GM18502 (cell line): ENCODE measurements at regions not wholly inside any gene's neighbourhood (a gene's known extent, or its start where the extent isn't known, plus 50 kb on each side); places are given as distances from the start of the nearest gene placed in this dataset.

Source experiments
- ATAC-seq: cut with Tn5 transposase; IDR thresholded peaks from one replicate; pipeline ENCODE4 v1.9.1; 2021; ENCODE audit warnings: mild to moderate bottlenecking; ENCODE audit not compliant: unreplicated experiment, poor library complexity

DNA sequence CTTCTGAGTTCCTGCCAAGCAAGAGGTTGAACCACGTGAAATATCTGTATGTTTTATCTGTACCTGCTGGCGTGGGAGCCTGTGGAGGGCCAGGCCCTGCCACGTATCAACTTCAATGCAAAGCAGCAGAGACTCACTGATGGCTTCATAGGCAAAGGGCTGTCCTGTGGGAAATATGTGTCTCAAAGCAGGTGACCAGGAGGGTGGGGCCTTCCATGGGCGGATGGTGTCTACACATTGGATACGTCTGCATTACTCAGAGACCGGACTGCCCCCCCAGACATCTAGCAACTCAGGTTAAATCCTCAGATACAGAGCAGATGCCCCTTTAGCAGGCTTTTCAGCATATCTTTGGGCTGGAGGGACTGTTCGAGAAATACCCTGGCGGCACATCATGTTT lies 210.8 kb upstream of the C1orf174 start:
- ATAC-seq = no peak

DNA sequence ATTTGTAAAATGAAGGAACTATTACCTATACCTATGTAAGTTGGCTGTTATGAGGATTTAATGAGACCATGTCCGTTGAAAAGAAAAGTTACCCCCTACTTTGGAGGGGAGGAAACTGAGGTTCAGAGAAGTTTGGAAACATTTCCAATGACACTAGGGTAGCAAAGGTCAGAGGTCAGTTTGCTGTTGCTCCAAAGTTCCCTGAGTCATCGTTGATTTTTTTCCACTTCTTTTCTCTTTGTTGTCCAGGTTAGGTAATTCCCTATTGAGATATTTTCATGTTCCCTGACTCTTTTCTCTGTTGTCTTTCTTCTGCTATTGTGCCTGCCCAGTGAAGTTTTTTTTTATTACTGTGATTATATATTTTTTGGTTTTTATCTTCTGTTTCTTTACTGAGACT lies 213.8 kb upstream of the C1orf174 start:
- ATAC-seq = no peak

DNA sequence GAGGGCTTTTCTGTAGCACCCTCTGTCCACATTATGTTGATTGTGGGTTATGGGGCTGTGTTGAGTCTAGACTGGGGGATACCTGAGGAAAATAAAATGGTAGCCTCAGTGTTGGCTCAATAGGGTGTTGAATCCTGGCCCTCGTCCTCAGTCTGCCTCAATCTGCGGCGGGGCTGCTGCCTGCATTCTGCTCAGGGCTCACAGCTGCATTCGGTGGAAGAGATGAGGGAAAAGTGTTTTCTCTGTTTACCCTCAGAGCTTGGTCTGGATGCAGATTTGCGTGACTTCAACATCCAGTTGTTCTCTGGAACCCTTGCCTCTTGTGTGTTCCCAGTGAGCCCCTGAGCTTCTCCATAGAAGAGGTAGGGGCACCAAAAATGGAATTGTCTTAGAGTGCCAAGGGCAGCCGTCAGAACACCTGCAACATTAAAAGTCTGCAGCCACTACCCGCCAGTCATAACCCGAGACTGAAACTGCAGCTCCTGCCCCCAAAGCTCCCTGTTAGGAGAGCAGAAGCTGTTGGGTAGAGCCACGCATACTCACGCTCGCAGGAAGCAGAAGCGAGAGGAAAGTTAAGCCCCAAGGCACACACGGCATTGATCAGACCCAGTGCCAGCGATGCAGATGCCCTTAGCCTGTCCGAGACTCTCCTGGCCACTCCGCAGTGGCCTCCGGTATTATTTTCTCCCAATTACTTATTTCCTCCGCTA lies 215.3 kb upstream of the C1orf174 start:
- no peak for ATAC-seq

DNA sequence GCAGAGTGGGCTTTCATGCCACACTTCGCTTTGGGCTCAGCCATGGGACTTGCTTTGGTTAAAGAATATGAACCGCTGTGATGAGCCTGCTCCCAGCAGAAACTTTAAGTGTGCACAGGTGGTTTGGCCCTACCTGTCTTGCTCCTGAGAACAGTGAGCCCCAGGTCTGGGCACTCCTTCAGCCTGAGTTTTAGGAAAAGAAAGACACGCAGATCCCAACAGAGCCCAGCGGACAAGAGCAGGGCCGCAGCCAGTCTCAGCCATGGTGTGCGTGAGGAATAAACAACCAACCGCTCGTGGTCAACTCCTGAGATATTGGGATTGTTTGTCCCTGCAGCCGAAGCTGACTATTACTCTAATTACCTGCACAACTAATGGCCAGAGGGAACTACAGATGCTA lies 217.1 kb upstream of the C1orf174 start:
- no peak for ATAC-seq

DNA sequence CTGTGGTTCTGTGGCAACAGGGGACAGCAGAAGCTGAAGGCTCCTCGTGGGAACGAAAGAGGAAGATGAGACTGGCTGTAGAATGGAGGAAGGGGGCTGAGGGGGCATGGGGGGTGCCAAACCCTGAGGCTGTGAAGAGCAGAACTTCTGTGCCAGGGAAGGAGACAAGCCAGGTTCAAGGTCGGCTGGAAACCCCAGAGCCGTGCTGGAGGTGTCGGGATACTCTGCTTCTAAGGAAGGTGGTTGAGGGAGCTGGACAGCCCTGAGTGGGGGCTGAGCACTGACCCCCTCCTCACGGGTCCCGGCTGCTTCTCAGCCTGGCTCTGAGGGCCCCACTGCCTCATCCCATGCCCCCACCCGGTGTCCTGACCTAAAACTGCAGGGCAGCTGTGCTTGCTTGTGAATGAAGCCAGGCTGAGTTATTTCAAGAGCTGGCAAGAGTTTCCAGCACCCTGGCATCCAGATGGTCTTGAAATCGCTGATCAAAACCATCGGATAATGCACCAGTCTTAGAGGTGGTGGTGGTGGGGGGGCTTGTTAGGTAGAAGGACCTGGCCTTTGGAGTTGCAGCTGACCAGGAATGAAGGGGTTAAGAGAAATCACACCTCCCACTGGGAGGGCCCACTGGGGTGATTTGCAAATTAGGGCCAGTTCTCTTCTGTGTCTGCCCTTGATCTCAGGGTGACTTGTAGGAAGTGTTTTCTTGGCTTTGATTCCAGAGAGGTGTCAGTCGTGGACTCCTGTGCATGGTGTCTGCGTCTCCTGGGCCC lies 218.9 kb upstream of the C1orf174 start:
- ATAC-seq = no peak

DNA sequence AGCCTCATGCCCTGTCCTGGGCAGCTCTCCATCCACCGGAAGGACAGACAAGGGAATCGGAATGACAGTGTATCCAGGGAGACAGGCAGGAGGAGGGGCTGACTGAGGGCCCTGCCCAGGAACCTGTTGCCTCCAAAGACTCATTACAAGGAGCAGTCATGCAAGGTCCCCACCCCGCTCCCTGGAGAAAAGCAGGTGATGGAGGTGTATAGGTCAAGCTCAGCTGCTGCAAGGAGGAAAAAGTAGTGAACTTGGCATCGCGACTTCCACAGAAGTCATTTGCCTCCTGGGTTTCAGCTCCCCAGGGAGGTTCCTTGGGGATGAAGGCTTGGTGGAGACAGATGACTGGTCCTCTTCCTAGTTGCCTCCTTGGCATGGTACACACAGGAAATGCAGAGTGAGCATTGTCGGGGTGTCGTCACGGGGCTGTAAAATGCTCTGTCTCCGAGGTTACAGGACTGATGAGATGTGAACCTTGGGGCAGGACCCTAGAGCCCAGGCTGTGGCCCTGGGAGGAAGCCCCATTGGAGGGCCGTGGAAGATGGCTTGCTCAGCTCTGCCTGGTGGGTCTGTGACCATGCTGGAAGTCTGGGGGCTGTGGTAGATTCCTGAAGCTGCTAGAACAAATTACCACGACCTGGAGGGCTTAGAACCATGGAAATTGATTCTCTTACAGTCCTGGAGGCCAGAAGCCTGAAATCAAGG lies 219.6 kb upstream of the C1orf174 start:
- ATAC-seq = no peak

DNA sequence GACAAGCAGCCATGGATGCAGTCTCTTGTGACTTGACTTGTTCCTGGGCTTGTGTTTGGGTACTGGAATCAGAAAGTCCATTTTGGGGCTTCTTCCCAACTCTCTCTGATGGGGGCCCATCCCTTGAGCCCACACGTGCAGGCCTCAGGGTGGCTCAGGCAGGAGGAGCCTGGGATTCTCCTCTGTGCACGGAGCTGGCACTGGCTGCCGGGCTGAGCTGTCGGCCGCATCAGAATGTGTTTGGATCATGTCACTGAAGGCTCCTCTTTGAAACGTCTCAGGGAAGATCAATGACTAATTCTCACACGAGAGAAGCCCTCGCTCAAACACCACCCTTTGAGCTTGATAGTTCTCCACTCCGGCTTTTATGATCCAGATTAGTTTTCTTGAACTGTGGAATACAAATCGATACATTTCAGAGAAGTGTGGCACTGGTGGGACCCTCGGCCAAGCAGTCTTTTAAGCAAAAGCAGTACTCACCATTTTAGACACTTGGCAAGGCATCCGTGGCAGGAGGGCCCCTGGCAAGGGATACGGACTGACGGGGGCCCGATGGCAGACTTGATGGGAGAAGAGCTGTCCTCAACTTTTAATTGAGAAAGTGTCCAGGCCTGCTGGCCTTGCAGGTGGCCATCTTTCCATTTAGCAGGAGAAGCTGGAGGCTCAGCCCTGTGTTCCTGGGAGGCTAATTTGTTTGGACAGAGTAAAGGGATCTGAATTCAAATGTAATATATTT lies 220.7 kb upstream of the C1orf174 start:
- no peak for ATAC-seq

DNA sequence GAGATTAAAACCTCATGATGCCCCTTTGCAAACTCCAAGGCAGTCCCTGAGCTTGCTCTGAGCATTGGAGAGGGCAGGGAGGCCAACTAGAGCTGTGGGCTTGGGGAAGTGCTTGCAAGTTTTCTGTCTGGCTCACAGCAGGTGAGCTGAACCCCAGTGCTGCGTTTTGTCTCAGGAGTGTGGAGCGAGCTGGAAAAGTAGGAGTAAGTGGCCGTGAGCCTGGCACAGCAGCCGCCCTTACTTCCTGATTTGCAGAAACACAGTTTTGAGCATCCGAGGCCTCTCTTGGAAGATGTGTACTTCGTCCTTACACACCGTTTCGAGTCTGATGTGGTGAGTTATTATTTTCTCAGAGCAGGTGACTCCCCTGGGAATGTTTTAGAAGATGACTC lies 221.2 kb upstream of the C1orf174 start:
- no peak for ATAC-seq

DNA sequence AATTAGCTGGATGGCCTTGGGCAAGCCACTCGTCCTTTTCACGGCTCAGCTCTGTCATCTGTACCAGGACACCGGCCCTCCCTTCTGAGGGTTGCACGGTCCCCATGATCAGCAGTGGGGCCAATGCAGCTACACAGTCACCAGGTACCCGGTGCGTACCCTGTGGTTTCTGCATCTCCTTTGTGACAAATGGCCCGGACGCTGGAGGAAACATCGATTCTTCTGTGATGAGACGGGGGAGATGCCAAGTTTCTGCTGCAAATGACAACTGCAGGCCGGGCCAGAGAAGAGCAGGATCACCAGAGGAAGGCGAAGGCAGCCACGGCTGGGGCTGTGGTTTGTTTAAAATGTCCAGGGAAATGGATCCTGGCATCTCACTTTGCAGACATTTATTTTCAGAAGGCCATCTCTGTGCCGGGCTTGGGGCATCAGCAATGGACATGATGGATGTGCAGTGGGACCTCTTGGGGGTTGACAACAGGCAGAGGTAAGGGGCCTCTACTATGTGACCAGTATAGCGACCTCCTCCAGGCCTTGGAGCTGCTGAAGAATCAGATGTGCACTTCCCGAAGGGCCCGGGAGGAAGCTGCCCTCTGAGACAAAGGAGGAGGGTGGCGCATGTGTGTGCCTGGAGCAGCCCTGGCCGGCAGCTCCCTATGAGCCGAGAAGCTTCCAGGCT lies 221.9 kb upstream of the C1orf174 start:
- no peak for ATAC-seq

DNA sequence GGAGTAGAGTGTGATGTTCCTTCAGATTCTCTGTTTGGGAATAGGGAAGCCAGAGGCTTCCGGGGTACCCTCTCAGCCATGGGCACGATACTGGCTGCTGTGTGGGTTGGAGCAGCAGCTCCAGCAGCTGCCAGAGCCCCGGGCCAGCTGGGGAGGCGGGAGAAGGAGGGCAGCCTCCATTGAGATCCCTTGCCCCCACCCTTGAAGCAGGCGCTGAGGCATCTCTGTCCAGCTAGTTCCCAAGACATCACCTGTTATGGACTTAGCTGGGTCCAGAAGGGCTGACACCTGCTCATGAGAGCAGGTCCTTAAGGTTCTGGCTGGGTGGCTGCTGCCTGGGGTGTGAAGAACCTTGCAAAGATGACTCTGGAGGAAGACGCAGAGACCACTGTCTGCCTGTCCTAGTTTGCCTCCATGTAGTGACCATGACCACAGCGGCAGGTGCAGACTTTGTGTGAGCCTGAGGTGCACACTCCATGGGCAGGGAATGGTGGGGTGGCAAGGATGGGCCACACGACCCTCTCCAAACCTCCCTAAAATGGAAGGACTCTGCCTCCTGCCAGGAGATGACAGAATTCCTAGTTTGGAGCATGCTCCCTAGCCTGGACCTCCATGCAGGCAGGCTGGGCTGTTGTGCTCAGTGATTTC lies 222.6 kb upstream of the C1orf174 start:
- no peak for ATAC-seq

DNA sequence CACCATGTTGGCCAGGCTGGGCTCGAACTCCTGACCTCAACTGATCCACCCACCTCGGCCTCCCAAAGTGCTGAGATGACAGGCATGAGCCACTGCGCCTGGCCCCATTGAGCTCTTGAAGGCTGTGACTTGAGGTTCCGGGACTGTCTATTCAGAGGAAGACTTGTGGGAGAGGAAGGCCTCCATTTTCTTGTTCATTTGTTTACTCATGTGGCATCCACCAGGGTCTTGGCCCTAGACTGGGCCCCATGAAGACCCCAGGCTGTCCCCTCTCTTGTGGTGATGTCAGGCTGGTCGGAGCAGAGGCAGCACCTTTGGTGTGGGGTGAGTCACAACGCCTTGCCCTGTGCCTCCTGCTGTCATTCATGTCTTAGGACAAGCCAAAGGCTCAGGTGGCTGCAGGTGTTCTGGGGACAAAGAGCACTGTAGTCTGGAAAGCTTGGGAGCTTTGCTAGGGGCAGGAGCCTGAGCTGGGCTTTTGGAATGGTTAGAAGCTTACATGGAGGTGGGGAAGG lies 224.6 kb upstream of the C1orf174 start:
- no peak for ATAC-seq

DNA sequence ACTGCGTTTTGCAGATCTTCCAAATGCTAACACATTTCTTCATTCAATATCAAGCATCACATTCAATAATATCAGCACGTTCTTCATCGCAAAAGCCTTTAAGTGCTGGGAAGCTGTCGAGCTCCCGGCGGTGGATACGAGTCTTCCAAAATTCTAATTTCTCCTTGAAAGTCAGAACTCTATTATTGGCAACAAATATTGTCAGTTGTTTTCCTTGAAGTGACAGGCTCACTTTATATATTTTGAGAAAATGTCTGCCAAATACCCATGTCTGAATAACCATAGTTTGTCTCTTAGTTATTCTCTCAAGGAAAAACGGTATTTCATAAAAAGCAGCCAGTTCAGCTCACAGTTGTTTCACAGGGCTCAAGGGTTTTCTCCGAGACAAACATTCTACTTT lies 226.2 kb upstream of the C1orf174 start:
- no peak for ATAC-seq

DNA sequence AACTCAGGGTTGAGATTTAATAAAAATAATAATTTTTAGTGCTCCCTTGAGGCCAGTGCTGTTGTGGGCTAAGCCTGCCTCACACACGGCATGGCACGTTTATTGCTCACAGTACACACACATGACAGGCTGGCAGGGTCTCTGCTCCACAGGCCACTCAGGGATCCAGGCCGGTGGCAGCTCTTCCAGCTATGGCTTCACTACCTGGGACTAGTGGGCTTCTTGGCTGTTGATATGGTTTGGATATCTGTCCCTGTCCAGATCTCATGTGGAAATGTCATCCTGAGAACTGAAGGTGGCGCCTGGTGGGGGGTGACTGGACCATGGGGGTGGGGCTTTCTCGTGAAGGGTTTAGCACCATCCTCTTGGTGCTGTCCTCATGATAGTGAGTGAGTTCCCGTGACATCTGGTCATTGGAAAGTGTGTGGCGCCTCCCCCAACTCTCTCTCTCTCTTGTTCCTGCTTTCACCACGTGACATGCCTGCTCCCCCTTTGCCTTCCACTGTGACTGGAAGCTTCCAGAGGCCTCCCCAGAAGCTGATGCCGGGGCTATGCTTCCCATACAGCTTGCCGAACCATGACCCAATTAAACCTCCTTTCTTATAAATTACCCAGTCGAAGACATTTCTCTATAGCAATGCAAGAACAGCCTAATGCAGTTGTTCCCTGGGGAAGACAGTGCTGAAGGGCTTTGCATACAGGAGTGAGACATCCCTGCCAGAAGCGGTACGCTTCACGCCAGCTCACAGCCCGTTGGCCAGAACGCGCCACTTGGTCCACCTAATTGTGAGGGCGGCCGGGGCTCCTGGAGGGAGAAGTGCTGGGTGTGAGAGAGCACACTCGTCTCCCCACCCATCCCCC lies 226.9 kb upstream of the C1orf174 start:
- ATAC-seq = no peak

DNA sequence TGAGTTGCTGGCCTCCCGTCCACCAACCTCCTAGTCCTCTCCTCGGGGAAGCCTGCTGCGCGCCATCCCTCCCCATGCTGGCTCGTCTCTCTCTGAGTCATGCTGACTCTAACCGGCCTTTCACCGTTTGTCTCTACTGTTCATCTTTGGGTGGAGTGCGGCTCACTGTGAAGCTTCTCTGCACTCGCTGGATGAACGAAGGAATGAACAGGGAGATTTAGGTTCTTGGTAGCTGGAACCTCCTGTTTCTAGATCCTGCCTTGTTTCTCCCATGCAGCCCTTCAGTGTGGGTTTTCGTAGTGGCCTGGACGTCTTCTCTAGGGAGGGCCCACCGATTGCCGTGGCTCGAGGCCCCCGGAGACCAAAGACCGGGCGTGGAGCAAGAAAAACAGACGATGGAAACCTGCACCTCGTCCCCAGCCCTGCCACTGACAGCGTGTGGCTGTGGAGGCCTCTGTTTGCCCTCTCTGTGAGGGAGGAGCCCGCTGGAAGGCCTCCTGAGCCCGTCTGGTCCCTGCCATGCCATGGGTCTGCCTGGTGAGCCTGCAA lies 227.6 kb upstream of the C1orf174 start:
- ATAC-seq = no peak

DNA sequence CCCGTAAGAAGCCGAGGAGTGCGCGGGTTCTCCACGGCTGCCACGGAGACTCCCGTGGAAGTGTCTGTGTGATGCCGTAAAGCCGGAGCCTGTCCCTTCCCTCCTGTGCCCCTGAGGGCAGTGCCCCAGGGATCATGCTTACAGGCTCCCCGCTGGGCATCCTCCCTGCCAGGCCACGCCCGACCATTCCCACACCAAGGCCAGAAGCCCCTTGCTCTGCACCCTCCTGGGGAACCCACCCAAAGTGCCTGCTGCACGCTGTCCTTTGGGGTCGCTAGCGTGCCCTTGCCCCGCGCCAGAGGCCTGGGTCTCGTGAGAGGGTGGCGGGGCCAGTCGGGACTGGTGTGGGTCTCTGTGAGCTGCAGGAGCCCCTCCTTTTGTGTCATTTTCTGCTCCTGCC lies 228.5 kb upstream of the C1orf174 start:
- no peak for ATAC-seq

DNA sequence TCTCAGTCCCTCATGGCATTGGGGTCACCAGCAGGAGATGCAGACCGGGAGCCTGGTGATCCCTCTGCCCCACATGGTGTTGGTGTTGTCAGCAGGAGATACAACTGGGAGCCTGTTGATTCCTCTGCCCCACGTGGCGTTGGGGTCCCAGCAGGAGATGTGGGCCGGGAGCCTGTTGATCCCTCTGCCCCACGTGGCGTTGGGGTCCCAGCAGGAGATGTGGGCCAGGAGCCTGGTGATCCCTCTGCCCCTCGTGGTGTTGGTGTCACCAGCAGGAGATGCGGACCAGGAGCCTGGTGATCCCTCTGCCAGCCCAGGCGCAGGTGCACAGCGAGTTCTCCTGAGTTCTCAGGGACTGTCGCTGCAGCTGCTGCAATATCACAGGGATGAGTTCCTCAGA lies 229.6 kb upstream of the C1orf174 start:
- no peak for ATAC-seq

DNA sequence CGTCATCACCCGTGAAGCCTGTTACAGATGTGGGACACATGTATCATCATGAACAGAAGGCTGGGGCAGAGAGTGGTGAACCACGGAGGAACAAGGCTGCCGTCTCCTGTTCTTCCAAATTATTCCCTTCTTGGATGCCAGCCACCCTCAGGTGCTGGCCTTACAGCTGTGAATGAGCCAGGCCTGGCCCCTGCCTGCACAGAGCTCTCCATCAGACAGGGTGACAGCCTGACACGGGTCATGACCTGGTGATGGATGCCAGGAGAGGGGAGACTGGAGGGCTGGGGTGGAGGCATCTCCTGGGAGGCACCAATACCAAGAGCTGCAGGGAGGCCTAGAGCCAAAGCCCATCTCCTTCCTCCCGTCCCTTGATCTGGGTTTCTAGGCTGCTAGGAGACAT lies 230.0 kb upstream of the C1orf174 start:
- ATAC-seq = no peak

DNA sequence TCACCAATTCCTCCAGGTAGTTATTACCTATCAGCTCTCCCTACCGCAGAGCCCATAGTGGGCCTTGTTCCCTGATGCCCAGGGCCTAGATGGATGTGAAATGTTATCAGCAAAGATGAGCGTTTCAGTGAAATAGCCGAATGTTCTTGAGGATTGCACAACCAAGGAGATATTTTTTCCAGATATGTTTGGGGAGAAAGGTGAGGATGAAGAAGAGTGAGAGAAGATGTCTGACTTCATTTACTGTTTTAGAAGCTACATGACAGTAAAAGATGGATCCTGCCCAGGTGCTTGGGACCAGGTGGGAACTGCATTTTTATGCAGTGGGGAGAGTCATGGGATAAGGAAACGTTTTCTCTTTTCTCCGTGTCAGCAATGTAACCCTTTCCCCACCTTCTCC lies 231.7 kb upstream of the C1orf174 start:
- ATAC-seq = no peak
